Brain microvascular endothelial cell (primary cell): ENCODE measurements at regions not wholly inside any gene's neighbourhood (a gene's known extent, or its start where the extent isn't known, plus 50 kb on each side); places are given as distances from the start of the nearest gene placed in this dataset.

Experiments
- DNase-seq: peaks from one replicate; pipeline ENCODE4 v3.0.0-alpha.2; 2020
- H3K27ac ChIP-seq: fragments of 250-450 bp; sonication (Bioruptor Pico); 2 replicates; pipeline ENCODE4 v1.5.1; 2020; ENCODE audit warnings: mild to moderate bottlenecking, moderate library complexity
- H3K27me3 ChIP-seq: fragments of 250-450 bp; sonication (Bioruptor Pico); replicated peaks from 2 replicates; pipeline ENCODE4 v1.5.1; 2020; ENCODE audit warnings: mild to moderate bottlenecking
- H3K36me3 ChIP-seq: fragments of 250-450 bp; sonication (Bioruptor Pico); replicated peaks from 2 replicates; pipeline ENCODE4 v1.5.1; 2020; ENCODE audit warnings: mild to moderate bottlenecking
- H3K4me3 ChIP-seq: 2 replicates; pipeline ENCODE4 v1.5.1; 2011; ENCODE audit warnings: low read depth, mild to moderate bottlenecking, control low read depth, low read length, moderate library complexity
- CTCF ChIP-seq: IDR thresholded peaks from 2 replicates; pipeline ENCODE4 v1.5.1; 2011; ENCODE audit warnings: low read depth, mild to moderate bottlenecking, moderate library complexity, low read length, control low read depth, inconsistent platforms; ENCODE audit errors: missing control alignments
- in situ Hi-C: cut with HindIII; loops from 2 replicates; pipeline ENCODE4 v1.10.0; 2017; ENCODE audit warnings: low sequenced_read_pairs, low pct_ligation_motif_present

GRCh38 chr9:126151686-126152134 is 174.9 kb upstream of the MVB12B start:
- no peak for DNase-seq
- TF ChIP-seq CTCF, result no peak

GRCh38 chr9:126152622-126153362 is 173.8 kb upstream of the MVB12B start:
- no peak overlapping the region for H3K27ac ChIP-seq
- no peak for TF ChIP-seq CTCF
- H3K4me3 ChIP-seq, result no peak overlapping the region
- H3K27me3 ChIP-seq, result peaks cover 3% of the 10 kb centered on the region
- no peak for DNase-seq
- in situ Hi-C loops, result no loop called here
- no peaks in the 10 kb centered on the region for H3K36me3 ChIP-seq

More at GRCh38 chr9:126151686-126152134, 174.9 kb upstream of the MVB12B start:
- peaks cover 3% of the 10 kb centered on the region for H3K27me3 ChIP-seq
- no peak overlapping the region for H3K27ac ChIP-seq
- no peaks in the 10 kb centered on the region for H3K36me3 ChIP-seq
- no peak overlapping the region for H3K4me3 ChIP-seq
- in situ Hi-C loops, result no loop called here

GRCh38 chr9:126153382-126153781 is 173.2 kb upstream of the MVB12B start:
- Histone ChIP-seq H3K36me3 (no peaks in the 10 kb centered on the region), H3K4me3 (no peak overlapping the region)
- in situ Hi-C loops, result no loop called here

DNA sequence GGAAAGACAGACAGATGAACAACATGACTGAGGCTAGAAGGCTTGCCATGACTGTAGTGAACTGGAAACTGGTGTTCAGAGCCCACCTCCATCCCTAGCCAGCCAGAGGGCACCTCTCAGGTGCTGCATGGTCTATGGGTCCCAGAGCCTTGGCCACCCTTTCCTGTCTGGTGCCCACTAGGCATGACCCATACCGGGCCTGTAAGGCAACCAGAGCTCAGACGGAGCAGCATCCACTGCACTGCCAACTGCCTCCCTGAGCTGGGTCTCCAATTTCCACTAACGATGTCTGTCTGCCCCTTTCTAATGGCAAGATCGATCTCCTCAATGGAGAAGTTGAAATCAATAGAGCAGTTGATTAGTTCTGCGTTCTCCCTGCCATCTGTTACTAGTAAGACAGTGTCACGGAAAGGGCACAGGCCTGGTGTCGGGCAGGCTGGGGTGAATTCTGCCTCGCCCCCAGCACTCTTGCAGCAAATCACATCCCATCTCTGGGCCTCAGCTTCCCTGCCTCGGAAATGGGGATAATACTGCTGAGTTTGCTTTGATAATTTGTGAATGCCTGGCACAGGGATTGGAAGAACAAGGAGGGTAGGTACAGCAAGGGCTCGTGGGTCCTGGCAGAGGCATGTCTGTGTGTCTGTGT is 172.3 kb upstream of the MVB12B start:
- TF ChIP-seq CTCF, result no peak
- Histone ChIP-seq H3K36me3 (no peaks in the 10 kb centered on the region), H3K27me3 (no peaks in the 10 kb centered on the region), H3K27ac (no peak overlapping the region), H3K4me3 (no peak overlapping the region)
- in situ Hi-C loops, result no loop called here
- no peak for DNase-seq

More at GRCh38 chr9:126153382-126153781, 173.2 kb upstream of the MVB12B start:
- no peak for DNase-seq
- H3K27ac ChIP-seq, result no peak overlapping the region
- TF ChIP-seq CTCF, result no peak
- no peaks in the 10 kb centered on the region for H3K27me3 ChIP-seq

DNA sequence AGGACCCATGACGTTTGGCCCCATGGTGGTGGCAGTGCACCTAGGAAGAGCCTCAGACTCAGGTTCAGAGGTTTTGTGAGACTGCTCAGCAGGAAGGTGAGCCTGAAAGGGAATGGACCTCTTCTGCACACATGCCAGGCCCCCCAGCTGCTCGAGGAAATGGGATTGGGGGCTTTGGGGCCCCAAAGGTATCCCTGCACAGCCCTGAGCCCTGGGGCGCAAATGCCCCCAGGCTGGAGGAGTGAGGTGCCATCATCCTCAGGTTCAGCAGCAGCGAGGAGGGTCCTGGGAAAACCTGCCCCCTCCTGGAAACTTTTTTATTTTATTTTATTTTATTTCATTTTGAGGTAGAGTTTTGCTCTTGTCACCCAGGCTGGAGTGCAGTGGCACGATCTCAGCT is 171.8 kb upstream of the MVB12B start:
- Histone ChIP-seq H3K27ac (no peak overlapping the region), H3K36me3 (no peaks in the 10 kb centered on the region), H3K4me3 (no peak overlapping the region), H3K27me3 (no peaks in the 10 kb centered on the region)
- no peak for DNase-seq
- in situ Hi-C loops, result no loop called here
- no peak for TF ChIP-seq CTCF
